Endothelial cell of umbilical vein (primary cell): ENCODE measurements at regions not wholly inside any gene's neighbourhood (a gene's known extent, or its start where the extent isn't known, plus 50 kb on each side); places are given as distances from the start of the nearest gene placed in this dataset.

Experiments
- BruUV-seq: library from RNA; stranded (reverse); fragments of 400-500 nt; replicated peaks from 2 replicates; lab custom pipeline; 2021; lab: Mats Ljungman, UMichigan
- CTCF ChIA-PET: fragments of 300-600, 350-600 bp; sonication (Branson Sonifier 250); formaldehyde crosslinking; loops from one replicate; lab custom pipeline; 2021; ENCODE audit warnings: antibody characterized with exemption, inconsistent platforms; lab: Charles Lee
- POLR2A ChIA-PET: fragments of 300-600, 350-600 bp; sonication (Branson Sonifier 250); formaldehyde crosslinking; loops from one replicate; lab custom pipeline; 2021; ENCODE audit warnings: antibody characterized with exemption, inconsistent platforms; lab: Charles Lee
- DNase-seq: peaks from one replicate; pipeline ENCODE4 v3.0.0-alpha.2; 2011; ENCODE audit warnings: low read depth, low spot score
- FAIRE-seq: peaks from 2 replicates; lab custom pipeline; 2011; peaks lifted over from hg19 to GRCh38; lab: Jason Lieb, UNC
- H2AFZ ChIP-seq: 2 replicates; pipeline ENCODE4 v1.6.0; 2012; ENCODE audit warnings: low read depth, low read length, control low read depth, inconsistent platforms
- H3K27ac ChIP-seq: 2 replicates; pipeline ENCODE4 v1.5.1; 2011; ENCODE audit warnings: low read depth, mild to moderate bottlenecking, control low read depth, low read length, moderate library complexity; ENCODE audit not compliant: insufficient read depth
- H3K27me3 ChIP-seq, 2 experiments: 2 replicates each; pipeline versions ENCODE4 v1.6.0 to v1.6.1; 2011; ENCODE audit warnings: low read length in 2 of 2, mixed read lengths in 1 of 2; ENCODE audit not compliant: control insufficient read depth in 2 of 2, insufficient read depth in 2 of 2
- H3K36me3 ChIP-seq, 2 experiments: 2 replicates in 1 of 2; 3 replicates in 1 of 2; pipeline ENCODE4 v1.5.1; 2011; ENCODE audit warnings: low read length in 2 of 2, mild to moderate bottlenecking in 1 of 2, moderate library complexity in 1 of 2; ENCODE audit not compliant: control insufficient read depth in 2 of 2, insufficient read depth in 2 of 2; ENCODE audit errors: extremely low read depth in 1 of 2
- H3K4me1 ChIP-seq: 3 replicates; pipeline ENCODE4 v1.5.1; 2011; ENCODE audit warnings: mild to moderate bottlenecking, low read length; ENCODE audit not compliant: control insufficient read depth, insufficient read depth; ENCODE audit errors: extremely low read depth
- H3K4me2 ChIP-seq: 2 replicates; pipeline ENCODE4 v1.6.1; 2011; ENCODE audit warnings: low read length, control low read depth, mixed read lengths; ENCODE audit not compliant: insufficient read depth
- H3K4me3 ChIP-seq, 3 experiments: fragments of 200-600 bp in 1 of 3; sonication (generic), shearing (Covaris generic) in 1 of 3; replicated peaks in 1 of 3; 2 replicates each; pipeline ENCODE4 v1.5.1; 2011 to 2016; ENCODE audit warnings: control low read depth in 3 of 3, low read length in 3 of 3, mild to moderate bottlenecking in 2 of 3, inconsistent platforms in 1 of 3, low read depth in 1 of 3, moderate library complexity in 1 of 3; ENCODE audit not compliant: insufficient read depth in 1 of 3
- H3K79me2 ChIP-seq: 2 replicates; pipeline ENCODE4 v1.6.0; 2012; ENCODE audit warnings: low read length, inconsistent platforms; ENCODE audit not compliant: control insufficient read depth, insufficient read depth
- H3K9ac ChIP-seq: replicated peaks from 2 replicates; pipeline ENCODE3; 2011; ENCODE audit warnings: low read length, control low read depth; ENCODE audit not compliant: insufficient read depth; ENCODE audit errors: extremely low read depth
- H3K9me1 ChIP-seq: replicated peaks from 3 replicates; pipeline ENCODE4 v1.6.0; 2011; ENCODE audit warnings: mild to moderate bottlenecking, low read length; ENCODE audit not compliant: control insufficient read depth, insufficient read depth; ENCODE audit errors: extremely low read depth
- H3K9me3 ChIP-seq: replicated peaks from 2 replicates; pipeline ENCODE4 v1.5.1; 2012; ENCODE audit warnings: low read length, inconsistent platforms; ENCODE audit not compliant: control insufficient read depth, insufficient read depth
- H4K20me1 ChIP-seq: replicated peaks from 2 replicates; pipeline ENCODE3; 2011; ENCODE audit warnings: mild to moderate bottlenecking, low read length; ENCODE audit not compliant: control insufficient read depth, insufficient read depth; ENCODE audit errors: extremely low read depth
- CTCF ChIP-seq, 2 donors: IDR thresholded peaks; 1 replicate in 1 of 2; 2 replicates in 1 of 2; pipeline ENCODE4 v1.5.1; 2011; ENCODE audit warnings: low read length in 2 of 2, mild to moderate bottlenecking in 2 of 2, moderate library complexity in 2 of 2, control low read depth in 1 of 2, inconsistent platforms in 1 of 2, low read depth in 1 of 2; ENCODE audit not compliant: insufficient read depth in 1 of 2; ENCODE audit errors: extremely low read depth in 1 of 2
- EZH2 ChIP-seq: IDR thresholded peaks from 2 replicates; pipeline ENCODE4 v1.6.1; 2012; ENCODE audit warnings: borderline replicate concordance, low read depth, mild to moderate bottlenecking, moderate library complexity, low read length, inconsistent platforms; ENCODE audit not compliant: severe bottlenecking
- FOS ChIP-seq: IDR thresholded peaks from 2 replicates; pipeline ENCODE4 v1.6.1; 2011; ENCODE audit warnings: mild to moderate bottlenecking, low read length, moderate library complexity, borderline replicate concordance; ENCODE audit not compliant: insufficient read depth
- GATA2 ChIP-seq: IDR thresholded peaks from 2 replicates; pipeline ENCODE4 v1.7.0; 2011; ENCODE audit warnings: low read depth, mild to moderate bottlenecking, moderate library complexity, mixed read lengths, low read length; ENCODE audit not compliant: insufficient read length, insufficient read depth
- JUN ChIP-seq: IDR thresholded peaks from 2 replicates; pipeline ENCODE4 v1.6.1; 2011; ENCODE audit warnings: borderline replicate concordance, low read depth; ENCODE audit not compliant: insufficient read length, insufficient read depth
- MYC ChIP-seq: IDR thresholded peaks from one replicate; pipeline ENCODE4 v1.6.1; 2011; ENCODE audit warnings: mild to moderate bottlenecking, low read depth, low read length
- POLR2A ChIP-seq: IDR thresholded peaks from 2 replicates; pipeline ENCODE4 v1.6.1; 2012; ENCODE audit warnings: low read depth, mild to moderate bottlenecking, control low read depth, low read length
- POLR2AphosphoS5 ChIP-seq: IDR thresholded peaks from 2 replicates; pipeline ENCODE4 v1.6.1; 2012; ENCODE audit warnings: low read depth, mild to moderate bottlenecking, control low read depth, low read length, moderate library complexity; ENCODE audit not compliant: insufficient read depth
- dilution Hi-C: fragments of 300-500 bp; cut with MboI; formaldehyde crosslinking; loops from one replicate; pipeline ENCODE4 v1.15.0; 2019; ENCODE audit warnings: low sequenced_read_pairs; ENCODE audit not compliant: extremely low pct_ligation_motif_present
- intact Hi-C: fragments of 100-400 bp; cut with micrococcal nuclease; formaldehyde crosslinking; loops from one replicate; pipeline ENCODE4 v1.10.0; 2022
- TF ChIP-seq, protein P1 (sequence below): IDR thresholded peaks from 2 replicates; pipeline ENCODE4 v1.6.1; 2011; ENCODE audit not compliant: insufficient read depth, insufficient read length

- Histone ChIP-seq H3K27me3 (no peaks in the 10 kb centered on the region), H3K4me2 (no peak overlapping the region), H3K4me1 (no peaks in the 10 kb centered on the region), H3K9me3 (no peaks in the 10 kb centered on the region), H3K9ac (no peak overlapping the region), H3K9me1 (no peaks in the 10 kb centered on the region), H4K20me1 (no peaks in the 10 kb centered on the region), H3K79me2 (no peaks in the 10 kb centered on the region), H3K27ac (no peak overlapping the region), H2AFZ (no peak overlapping the region), H3K36me3 (no peaks in the 10 kb centered on the region), H3K4me3 (no peak overlapping the region)
- BruUV-seq = no TSS peak
- FAIRE-seq = no peak
- CTCF ChIA-PET = no interaction called here
- intact Hi-C loops (no loop called here), dilution Hi-C loops (no loop called here)
- TF ChIP-seq POLR2A (no peak), JUN (no peak), EZH2 (no peak), GATA2 (no peak), FOS (no peak), POLR2AphosphoS5 (no peak), CTCF (IDR thresholded peaks at IDR 0.05; ENCODE audit: extremely low read depth in 1 of 2, insufficient read depth in 1 of 2, low read depth in 1 of 2, low read length in 2 of 2) (no peak), MYC (no peak)
- TF ChIP-seq, protein P1, sequence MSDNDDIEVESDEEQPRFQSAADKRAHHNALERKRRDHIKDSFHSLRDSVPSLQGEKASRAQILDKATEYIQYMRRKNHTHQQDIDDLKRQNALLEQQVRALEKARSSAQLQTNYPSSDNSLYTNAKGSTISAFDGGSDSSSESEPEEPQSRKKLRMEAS = no peak
- POLR2A ChIA-PET = no interaction called here
- DNase-seq = no peak
Observed at GRCh38 chr13:75202981-75203380, 279.0 kb downstream of the TBC1D4 start.
